Stimulated activated naive CD8-positive, alpha-beta T cell treated with anti-CD3 and anti-CD28 coated beads, Interleukin-15, Interleukin-2, amounts not matched to agents 100 U/mL and 50 U/mL, for 24 hours (primary cell): ENCODE measurements at regions not wholly inside any gene's neighbourhood (a gene's known extent, or its start where the extent isn't known, plus 50 kb on each side); places are given as distances from the start of the nearest gene placed in this dataset.

ENCODE experiments used
- ATAC-seq: fragments of 150-1000 bp; cut with Tn5 transposase; one replicate; pipeline ENCODE4 v1.10.0; 2021
- DNase-seq: peaks from one replicate; pipeline ENCODE4 v3.0.0; 2021

DNA sequence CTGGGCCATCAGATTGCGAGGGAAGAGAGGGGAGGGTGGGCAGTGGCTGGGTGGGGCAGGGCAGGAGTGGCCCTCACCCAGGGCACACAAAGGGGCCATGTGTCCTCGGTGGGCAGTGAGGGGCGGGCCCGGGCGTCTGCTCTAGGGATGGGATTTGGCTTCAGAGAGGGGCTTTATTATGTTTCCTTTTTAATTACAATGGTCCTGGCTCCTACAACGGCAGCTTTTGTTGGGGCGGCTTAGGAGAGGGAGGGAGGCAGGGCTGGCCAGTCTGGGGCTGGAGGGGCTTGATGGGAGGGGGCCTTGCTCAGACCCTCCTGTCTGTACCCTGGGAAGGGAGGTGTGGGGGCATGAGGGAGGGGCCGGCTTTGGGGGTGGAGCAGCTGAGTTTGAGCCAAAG, 102.8 kb upstream of the WNT4 start:
- DNase-seq (no peak), ATAC-seq (no peak)

DNA sequence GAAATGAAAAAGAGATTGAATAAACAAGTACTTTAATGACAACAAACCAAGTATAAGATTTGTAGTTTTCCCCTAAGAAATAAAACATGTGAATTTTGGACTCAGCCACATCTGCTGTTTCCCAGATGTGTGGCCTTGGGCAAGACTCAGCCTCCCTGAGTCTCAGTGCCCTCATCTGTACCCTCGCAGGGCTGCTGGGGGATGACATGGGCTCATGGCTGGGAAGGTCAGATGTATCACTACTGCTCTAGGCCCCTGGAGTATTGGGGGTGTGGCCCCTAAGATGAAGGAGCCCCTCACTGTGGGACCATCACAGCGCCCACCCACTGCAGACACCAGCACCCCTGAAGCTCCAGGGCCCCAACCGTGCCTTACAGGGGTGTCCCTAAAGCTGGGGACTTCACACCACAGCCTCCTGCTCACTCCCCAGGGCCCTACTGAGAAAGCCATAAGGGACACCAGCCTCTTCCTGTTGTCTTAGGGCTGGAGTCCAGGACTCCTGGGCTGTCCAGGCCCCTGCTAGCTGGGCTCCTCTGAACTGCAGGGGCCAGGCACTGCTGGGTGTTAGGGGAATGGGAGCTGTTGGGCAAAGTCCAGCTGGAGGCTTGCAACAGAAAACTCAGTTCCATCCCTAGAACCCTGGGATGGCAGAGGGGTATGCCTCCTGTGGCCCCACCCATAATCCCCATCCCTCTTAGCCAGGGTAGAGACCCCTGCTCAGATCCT, 104.0 kb upstream of the WNT4 start:
- ATAC-seq (no peak), DNase-seq (no peak)

GRCh38 chr1:22247527-22248245, 104.8 kb upstream of the WNT4 start:
- ATAC-seq (no peak), DNase-seq (no peak)

- ATAC-seq (no peak), DNase-seq (no peak)
These were observed 105.8 kb upstream of the WNT4 start for GRCh38 chr1:22248746-22249145.

DNA sequence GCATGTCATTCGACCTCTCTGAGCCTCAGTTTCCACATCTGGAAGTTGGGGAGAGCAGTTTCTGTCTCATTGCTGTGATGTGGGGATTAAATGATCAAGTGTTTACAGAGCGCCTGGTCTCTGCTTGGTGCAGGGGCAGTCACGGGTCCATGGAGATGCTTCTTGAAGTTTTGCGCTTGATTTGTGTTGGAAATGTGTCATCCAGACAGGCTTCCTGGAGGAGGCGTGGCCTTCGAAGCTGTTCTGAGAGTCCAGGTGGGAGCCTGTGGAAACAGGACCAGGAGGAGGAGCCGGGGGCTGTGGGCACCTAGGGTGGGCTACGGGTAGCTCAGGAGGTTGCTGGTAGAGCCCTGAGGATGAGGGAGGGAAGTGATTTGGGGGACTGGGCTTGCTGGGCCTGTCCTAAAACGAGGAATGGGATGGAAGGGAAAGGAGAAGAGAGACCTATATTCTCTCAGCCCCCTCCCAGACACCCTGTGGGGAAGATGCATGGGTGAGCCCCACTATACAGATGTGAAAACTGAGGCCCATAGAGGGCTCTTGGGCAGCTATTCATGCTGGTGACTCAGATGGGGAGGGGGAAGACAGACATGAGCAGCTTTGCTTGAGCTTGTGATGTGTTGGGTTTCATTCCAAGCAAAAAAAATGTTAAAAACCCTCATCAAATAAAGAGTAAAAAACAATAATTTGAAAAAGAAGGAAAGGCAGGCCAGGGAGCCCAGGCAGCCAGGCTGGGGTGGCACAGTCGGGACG, 107.2 kb upstream of the WNT4 start:
- ATAC-seq (no peak), DNase-seq (no peak)

- DNase-seq (no peak), ATAC-seq (no peak)
These were observed 107.8 kb upstream of the WNT4 start for GRCh38 chr1:22250724-22251123.

GRCh38 chr1:22252251-22252650, 109.4 kb upstream of the WNT4 start:
- ATAC-seq (no peak), DNase-seq (no peak)

- ATAC-seq (no peak), DNase-seq (no peak)
These were observed 110.3 kb upstream of the WNT4 start for GRCh38 chr1:22253012-22253790.

DNA sequence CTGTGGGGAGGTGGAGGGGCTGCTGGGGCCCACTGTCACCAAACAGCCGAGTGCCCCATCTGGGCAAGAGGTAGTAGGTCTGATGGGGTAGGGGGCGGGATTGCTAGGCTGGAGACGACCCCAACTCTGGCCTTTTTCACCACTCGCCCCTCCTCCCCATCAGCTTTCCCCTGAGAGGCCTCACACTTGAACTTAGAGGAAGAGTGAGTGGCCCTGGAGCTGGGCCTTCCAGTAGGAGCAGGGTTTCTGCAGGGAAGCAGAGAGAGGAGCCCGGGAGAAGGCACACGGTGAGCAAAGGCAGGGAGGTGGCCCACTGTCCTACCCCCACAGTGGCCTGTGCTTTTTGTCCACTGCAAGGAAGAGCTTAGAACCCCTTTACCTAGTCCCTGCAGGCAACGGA, 111.9 kb upstream of the WNT4 start:
- ATAC-seq (no peak), DNase-seq (no peak)

DNA sequence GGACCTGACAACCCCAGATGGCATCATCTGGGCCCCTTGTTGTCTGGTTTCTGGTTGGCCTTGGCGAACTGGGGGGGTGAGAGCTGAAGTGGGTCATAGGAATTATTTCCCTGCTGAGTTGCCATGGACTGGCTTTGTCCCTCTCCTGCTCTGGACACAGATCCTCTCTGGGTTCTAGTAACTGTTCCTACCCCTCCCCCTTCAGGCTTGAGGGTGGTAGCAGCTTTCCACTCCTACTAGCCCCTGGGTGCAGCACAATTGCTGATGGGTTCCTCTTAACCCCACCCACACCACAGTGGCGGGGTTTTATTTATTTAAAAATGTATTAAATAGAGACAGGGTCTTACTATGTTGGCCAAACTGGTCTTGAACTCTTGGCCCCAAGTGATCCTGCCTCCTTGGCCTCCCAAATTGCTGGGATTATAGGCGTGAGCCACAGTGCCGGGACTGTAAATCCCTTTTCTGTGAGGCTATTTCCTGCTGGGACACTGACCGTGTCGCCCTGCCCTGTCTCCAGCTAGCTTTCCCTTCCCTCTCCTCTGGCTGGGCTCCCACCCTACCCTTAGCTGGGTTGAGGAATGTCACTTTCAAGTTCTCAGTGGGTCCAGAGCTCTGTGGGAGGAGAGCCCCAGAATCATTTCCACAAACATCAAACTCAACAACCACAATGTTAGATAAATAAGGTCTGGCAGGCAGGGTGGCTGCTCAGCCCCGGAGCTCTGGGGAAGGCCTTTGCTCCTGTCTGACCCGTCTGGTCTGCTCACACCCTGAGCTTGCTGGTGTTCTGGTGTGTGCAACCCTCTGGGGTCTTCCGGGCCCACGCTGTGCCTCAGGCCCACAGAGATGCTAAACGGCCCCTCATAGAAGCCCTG, 112.7 kb upstream of the WNT4 start:
- ATAC-seq (no peak), DNase-seq (no peak)

GRCh38 chr1:22256213-22256512, 113.3 kb upstream of the WNT4 start:
- no peak for ATAC-seq
- DNase-seq = no peak

GRCh38 chr1:22257290-22258275, 114.7 kb upstream of the WNT4 start:
- ATAC-seq (no peak), DNase-seq (no peak)

DNA sequence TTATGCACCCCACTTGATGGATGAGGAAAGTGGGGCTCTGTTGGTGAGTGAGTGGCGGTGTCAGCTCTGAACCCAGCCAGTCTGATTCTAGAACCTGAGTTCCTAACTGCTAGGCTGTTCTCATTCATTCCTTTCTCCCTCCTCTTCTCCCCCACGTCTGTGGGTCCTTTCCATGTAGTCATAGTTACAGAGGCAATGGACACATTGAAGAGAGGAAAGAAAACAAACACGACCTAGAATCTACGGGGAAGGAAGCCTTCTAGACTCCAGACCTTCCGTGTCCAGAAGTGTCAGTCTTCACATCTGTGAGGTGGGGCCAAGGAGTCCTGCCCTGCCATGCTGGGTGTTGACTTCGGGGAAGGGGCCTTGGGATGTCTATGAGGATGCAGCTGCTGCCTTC, 115.8 kb upstream of the WNT4 start:
- DNase-seq (no peak), ATAC-seq (no peak)

- DNase-seq = no peak
- no peak for ATAC-seq
These were observed 116.8 kb upstream of the WNT4 start for GRCh38 chr1:22259551-22260282.

DNA sequence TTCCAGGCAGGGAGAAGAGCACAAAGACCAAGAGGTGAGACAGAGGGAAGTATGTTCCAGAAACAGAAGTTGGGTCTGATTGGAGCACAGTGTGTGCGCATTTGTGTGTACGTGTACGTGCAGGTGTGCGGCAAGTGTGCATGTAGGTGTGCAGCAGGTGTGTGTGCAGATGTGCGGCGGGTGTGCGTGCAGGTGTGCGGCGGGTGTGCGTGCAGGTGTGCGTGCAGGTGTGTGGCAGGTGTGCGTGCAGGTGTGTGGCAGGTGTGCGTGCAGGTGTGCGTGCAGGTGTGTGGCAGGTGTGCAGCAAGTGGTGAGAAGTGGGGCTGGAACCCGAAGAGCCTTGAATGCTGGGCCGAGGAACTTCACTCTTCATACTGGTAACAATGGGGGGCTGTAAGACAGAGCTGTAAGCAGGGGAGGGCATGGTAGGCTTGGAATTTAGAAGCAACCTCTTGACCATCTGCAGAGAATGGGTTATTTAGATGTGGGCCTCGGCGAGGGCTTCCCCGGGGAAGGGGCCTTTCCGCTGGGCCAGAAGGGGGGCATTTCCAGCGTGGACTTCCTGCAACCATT, 118.0 kb upstream of the WNT4 start:
- ATAC-seq = no peak
- DNase-seq = no peak

DNA sequence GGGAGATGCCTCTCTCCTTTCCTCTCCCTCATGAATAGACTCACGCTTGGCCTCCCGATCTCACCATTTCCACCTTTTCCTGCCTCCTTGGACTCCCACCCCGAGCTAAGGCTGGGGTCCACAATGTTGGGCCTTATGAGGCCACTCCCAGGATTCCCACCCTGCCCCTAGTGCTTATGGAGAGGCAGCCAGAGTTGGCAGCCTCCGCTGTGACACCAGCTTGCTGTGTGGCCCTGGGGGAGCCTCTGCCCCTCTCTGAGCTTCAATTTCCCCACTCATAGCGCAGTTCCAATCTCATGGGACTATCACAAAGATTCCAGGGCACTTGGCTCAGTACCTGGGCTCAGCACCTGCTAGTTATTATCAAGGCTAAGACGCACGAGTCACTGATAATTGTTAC, 118.7 kb upstream of the WNT4 start:
- ATAC-seq (no peak), DNase-seq (no peak)

DNA sequence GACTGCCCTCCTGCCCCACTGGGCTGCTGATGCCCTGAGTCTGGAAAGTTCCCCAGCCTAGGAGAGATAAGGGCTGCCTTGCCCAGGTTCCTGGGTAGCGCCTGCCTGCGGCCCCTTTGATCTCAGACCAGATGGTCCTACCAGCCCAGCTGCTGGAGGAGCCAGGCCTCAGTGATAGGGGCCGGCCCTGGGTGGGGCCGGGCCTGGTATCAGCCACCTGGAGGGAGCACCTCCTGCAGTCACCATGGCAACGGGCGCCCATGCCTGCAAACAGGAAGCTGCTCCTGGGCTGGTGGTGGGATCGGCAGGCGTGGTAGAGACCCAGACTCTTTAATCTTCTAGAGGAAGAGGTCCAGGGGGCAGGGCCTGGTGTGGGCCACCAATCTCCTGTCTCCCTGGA, 119.7 kb upstream of the WNT4 start:
- DNase-seq = no peak
- no peak for ATAC-seq

- DNase-seq = no peak
- no peak for ATAC-seq
These were observed 120.5 kb upstream of the WNT4 start for GRCh38 chr1:22263359-22263758.
